HG03139 (cell line): ENCODE measurements at regions not wholly inside any gene's neighbourhood (a gene's known extent, or its start where the extent isn't known, plus 50 kb on each side); places are given as distances from the start of the nearest gene placed in this dataset.
"Not testable (repeated sequence)": the region's sequence is repeated elsewhere in the genome, so short reads cannot be mapped to it uniquely, and the experiment has no call there.

ENCODE experiments used
- ATAC-seq: cut with Tn5 transposase; IDR thresholded peaks from one replicate; pipeline ENCODE4 v1.9.1; 2021; ENCODE audit not compliant: unreplicated experiment

- ATAC-seq, result no peak
These were observed 1996.9 kb downstream of the LRRC4C start for GRCh38 chr11:39462506-39462905.

GRCh38 chr11:39461066-39461465, 1998.4 kb downstream of the LRRC4C start:
- ATAC-seq, result no peak

DNA sequence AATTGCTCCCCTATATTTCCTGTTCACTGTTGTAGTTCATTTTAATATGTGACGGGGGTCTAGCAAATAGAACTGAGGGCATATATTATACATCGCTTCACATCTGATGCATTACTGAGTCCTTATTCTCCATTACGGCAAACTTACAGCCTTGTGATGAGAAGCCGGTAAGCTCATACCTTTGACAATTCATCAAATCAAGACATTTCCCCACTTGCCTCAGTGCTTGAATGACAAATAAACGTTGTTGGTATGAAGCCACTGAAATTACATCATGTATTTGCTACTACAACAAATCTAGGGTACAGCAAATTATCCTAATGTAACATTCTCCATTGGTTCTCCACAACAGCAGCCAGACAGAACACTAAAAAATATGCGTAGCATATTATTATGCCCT, 1999.8 kb downstream of the LRRC4C start:
- ATAC-seq, result no peak

- no peak for ATAC-seq
These were observed 2001.0 kb downstream of the LRRC4C start for GRCh38 chr11:39458481-39458880.

GRCh38 chr11:39443424-39444022, 2015.9 kb downstream of the LRRC4C start:
- no peak for ATAC-seq

GRCh38 chr11:39442177-39442576, 2017.3 kb downstream of the LRRC4C start:
- ATAC-seq, result no peak

DNA sequence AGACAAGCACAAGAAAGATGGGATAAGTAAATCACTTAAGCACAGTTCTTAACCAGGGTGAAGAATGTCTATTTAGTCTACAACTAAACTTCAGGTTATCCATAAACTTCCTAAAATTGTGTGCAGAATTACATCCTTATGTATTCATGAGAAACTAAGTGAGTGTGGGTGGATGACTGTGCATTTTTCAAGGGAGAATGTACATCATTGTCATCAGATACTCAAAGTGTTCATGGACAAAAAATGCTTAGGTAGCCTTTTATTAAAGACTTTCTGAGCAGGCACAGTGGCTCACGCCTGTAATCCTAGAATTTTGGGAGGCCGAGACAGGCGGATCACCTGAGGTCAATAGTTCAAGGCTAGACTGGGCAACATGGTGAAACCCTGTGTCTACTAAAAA, 2023.8 kb downstream of the LRRC4C start:
- ATAC-seq, result no peak

DNA sequence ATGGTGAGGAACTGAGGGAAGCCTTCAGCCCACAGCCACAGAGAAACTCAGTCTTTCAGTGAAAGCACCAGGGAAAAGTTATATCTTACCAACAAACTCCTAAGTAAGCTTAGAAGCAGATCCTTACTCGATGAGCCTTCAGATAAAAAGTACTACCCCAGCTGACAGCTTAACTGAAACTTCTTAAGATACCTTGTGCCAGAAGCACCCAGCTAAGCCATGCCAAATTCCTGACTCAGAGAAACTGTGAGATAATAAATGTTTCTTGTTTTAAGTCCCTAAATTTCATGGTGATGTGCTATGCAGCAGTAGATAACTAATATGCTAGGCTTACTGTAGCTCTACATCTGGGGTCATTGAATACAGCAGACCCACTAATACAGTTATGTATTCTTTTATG, 2025.0 kb downstream of the LRRC4C start:
- no peak for ATAC-seq

DNA sequence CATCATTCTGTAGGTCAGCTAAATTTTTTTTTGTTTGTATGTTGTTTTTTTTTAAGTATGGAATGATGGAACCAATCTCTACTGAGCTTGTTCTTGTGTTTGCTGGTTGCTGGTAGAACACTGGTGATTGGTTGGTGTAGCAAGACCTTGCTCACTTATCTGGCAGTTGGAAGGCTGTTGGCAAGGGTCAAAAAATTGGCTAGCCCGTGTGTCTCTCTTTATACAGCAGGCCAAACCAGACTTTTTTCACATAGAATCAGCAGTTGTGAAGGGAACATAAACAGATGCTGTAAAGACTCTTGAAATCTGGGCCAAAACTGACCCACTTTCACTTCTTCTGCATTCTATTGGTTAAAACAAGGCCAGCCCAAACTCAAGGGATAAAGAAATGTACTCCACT, 2026.5 kb downstream of the LRRC4C start:
- ATAC-seq, result no peak

DNA sequence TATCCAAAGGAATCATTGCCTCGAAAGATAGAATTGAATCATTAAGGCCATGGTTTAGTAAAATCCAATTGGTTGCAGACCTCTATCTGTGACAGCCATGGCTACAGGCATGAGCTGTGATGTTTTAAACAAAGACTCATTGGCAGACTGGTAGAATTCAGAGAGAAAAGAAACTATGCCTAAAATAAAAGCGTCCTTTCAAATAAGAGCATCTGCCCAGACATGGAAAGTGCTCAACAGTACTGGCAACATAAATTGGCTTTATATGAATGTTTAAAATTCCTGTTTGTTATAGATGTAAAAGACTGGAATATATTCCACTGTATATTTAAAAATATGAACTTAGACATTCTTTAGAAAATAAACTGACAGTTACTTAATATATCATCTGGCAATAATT, 2034.2 kb downstream of the LRRC4C start:
- no peak for ATAC-seq

DNA sequence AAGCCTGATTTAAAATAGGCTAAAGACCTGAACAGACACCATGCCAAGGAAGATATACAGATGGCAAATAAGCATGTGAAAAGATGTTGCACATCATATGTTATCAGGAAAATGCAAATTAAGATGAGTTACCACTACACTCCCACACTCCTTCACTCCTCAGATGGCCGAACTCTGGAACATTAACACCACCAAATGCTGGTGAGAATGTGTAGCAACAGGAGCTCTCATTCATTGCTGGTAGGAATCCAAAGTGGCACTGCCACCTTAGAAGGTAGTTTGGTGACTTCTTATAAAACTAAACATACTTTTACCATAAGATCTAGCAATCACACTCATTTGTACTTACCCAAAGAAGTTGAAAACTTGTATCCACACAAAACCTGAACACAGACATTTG, 2047.3 kb downstream of the LRRC4C start:
- no peak for ATAC-seq

- ATAC-seq, result no peak
These were observed 2073.5 kb downstream of the LRRC4C start for GRCh38 chr11:39385911-39386310.

DNA sequence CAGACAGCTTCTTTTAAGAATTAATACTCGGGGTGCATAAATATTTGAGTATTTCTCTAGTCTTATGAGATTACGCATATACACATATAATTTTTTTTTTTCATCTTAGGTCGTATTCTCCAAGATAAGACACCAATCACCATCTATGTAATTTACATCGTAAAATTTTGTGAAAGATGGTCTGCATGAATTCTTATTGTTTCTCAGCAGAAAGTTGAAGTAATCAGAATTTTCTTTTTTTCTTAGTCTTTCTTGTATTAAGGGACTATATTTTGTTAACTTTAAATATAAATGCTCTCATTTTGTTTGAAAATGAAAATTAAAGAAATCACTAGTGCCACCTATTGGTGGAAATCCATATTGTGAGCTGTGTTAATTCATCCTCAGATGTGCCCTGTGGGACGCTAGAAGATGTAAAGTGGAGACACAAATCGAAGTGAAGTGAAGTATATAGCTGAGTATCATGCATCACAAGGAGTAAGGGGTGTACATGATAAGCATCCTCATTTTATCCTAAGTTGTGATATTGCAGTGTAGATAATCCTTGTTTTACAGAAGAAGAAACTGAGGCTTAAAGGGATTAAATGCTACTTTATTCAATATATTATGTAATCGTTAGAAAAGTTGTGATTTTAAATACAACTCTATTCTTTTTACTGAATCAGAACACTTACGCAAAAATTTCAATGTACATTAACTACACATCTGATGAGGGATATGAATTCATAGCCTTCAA, 2084.3 kb downstream of the LRRC4C start:
- no peak for ATAC-seq

- no peak for ATAC-seq
These were observed 2091.9 kb downstream of the LRRC4C start for GRCh38 chr11:39367534-39367933.

GRCh38 chr11:39365809-39366436, 2093.5 kb downstream of the LRRC4C start:
- ATAC-seq, result no peak

DNA sequence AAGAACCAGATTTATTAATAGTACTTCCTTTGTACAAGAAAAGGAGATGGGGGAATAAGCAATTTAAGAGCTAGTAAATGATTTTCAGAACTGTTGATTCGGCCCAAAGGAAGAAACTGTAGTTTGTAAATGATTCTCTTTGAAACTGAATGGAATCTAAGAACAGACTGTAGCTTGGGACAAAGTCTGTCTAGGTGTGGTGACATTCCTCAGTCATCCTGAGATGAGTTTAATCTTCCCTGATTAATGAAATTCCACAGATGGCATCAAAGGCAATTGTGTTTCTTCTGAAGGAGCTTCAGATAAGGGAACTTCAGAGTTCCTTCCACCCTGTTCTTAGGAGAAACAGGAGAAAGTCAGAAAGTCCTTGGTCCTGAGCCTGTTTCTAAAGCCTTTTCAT, 2095.9 kb downstream of the LRRC4C start:
- ATAC-seq, result no peak

GRCh38 chr11:39361557-39361956, 2097.9 kb downstream of the LRRC4C start:
- no peak for ATAC-seq

GRCh38 chr11:39345834-39346442, 2113.5 kb downstream of the LRRC4C start:
- ATAC-seq, result no peak

DNA sequence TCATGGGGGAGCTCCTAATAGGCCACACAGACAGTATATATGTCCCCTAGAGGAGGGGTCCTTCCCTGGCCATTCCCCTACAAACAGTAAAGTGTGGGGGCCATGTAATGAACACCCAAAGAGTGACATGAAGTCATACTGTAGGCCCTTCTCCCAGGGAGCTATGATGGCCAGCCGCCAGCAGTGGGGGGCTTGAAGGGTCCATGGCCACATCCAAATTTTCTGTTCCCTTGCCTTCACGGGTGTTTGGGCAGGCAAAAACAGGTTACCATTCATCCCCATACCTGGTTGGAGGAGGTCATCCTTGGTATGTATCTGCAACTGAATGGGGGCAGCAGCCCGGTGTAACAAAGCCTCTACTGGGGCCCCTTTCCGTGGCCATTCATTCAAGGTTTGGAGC, 2118.0 kb downstream of the LRRC4C start:
- no peak for ATAC-seq

GRCh38 chr11:39333006-39333405, 2126.4 kb downstream of the LRRC4C start:
- ATAC-seq, result not testable (repeated sequence)

DNA sequence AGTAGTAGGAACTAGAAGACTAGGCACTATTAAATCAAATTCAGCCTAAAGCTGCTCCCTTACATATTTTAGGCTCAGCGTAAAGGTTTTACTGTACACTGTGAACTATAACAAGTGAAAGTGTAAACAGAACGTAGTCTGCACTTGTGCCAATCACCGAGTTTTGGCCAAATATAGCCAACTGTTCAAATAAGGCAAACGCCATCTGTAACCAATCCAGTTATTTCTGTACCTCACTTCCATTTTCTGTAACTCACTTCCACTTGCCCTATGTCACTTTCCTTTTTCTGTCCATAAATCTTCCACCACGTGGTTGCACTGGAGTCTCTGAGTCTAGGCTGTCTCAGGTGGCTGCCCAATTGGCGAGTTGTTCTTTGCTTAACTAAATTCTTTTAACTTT, 2132.2 kb downstream of the LRRC4C start:
- ATAC-seq, result no peak

- ATAC-seq, result not testable (repeated sequence)
These were observed 2147.6 kb downstream of the LRRC4C start for GRCh38 chr11:39311888-39312287.
